Loucy (cell line): ENCODE measurements at regions not wholly inside any gene's neighbourhood (a gene's known extent, or its start where the extent isn't known, plus 50 kb on each side); places are given as distances from the start of the nearest gene placed in this dataset.

Experiments used
- H2AFZ ChIP-seq: fragments of 200-600 bp; sonication (generic); 2 replicates; pipeline ENCODE4 v1.6.0; 2016; ENCODE audit warnings: antibody characterized with exemption, mild to moderate bottlenecking, low read length, moderate library complexity
- H3F3A ChIP-seq: fragments of 200-600 bp; 2 replicates; pipeline ENCODE4 v1.6.0; 2016; ENCODE audit warnings: antibody characterized with exemption, low read depth, mild to moderate bottlenecking
- H3K27me3 ChIP-seq: fragments of 200-600 bp; sonication (generic); 2 replicates; pipeline ENCODE4 v1.6.1; 2014; ENCODE audit warnings: low read length, mild to moderate bottlenecking; ENCODE audit not compliant: insufficient read depth, poor library complexity, severe bottlenecking
- H3K36me3 ChIP-seq: fragments of 200-600 bp; sonication (generic); 2 replicates; pipeline ENCODE4 v1.6.1; 2016; ENCODE audit warnings: low read length; ENCODE audit not compliant: insufficient read depth
- H3K4me1 ChIP-seq: fragments of 200-600 bp; sonication (generic); 2 replicates; pipeline ENCODE4 v1.5.1; 2014; ENCODE audit warnings: low read length, mild to moderate bottlenecking; ENCODE audit not compliant: insufficient read depth, poor library complexity, severe bottlenecking
- H3K4me2 ChIP-seq: fragments of 200-600 bp; sonication (generic); 2 replicates; pipeline ENCODE4 v1.6.0; 2014; ENCODE audit warnings: antibody characterized with exemption, low read length, low read depth, mild to moderate bottlenecking; ENCODE audit not compliant: poor library complexity, severe bottlenecking
- H3K4me3 ChIP-seq: fragments of 200-600 bp; sonication (generic); 2 replicates; pipeline ENCODE4 v1.5.1; 2014; ENCODE audit warnings: low read length, mild to moderate bottlenecking, mixed read lengths; ENCODE audit not compliant: poor library complexity, severe bottlenecking
- H3K79me2 ChIP-seq: fragments of 200-600 bp; sonication (generic); 2 replicates; pipeline ENCODE4 v1.6.1; 2014; ENCODE audit warnings: low read length; ENCODE audit not compliant: insufficient read depth
- H3K9ac ChIP-seq: fragments of 200-600 bp; sonication (generic); 2 replicates; pipeline ENCODE4 v1.6.0; 2014; ENCODE audit warnings: mild to moderate bottlenecking, low read depth, low read length, moderate library complexity; ENCODE audit not compliant: poor library complexity, severe bottlenecking
- H3K9me2 ChIP-seq: fragments of 200-600 bp; sonication (generic); replicated peaks from 2 replicates; pipeline ENCODE4 v1.6.1; 2016; ENCODE audit warnings: low read depth, low read length, mixed read lengths
- H3K9me3 ChIP-seq: fragments of 200-600 bp; sonication (generic); 2 replicates; pipeline ENCODE4 v1.6.1; 2014; ENCODE audit warnings: mild to moderate bottlenecking, antibody characterized with exemption, low read length, low read depth; ENCODE audit not compliant: insufficient read depth
- H4K20me1 ChIP-seq: fragments of 200-600 bp; sonication (generic); 2 replicates; pipeline ENCODE4 v1.6.0; 2014; ENCODE audit warnings: antibody characterized with exemption, low read length, mild to moderate bottlenecking; ENCODE audit not compliant: insufficient read depth, poor library complexity, severe bottlenecking
- CTCF ChIP-seq: fragments of 200-600 bp; sonication (generic); conservative IDR thresholded peaks from 2 replicates; pipeline ENCODE4 v1.5.1; 2014; ENCODE audit warnings: mild to moderate bottlenecking, antibody characterized with exemption, low read length
- EZH2phosphoT487 ChIP-seq: fragments of 200-600 bp; IDR thresholded peaks from 2 replicates; pipeline ENCODE4 v1.6.1; 2018; ENCODE audit warnings: antibody characterized with exemption, mild to moderate bottlenecking, moderate library complexity, borderline replicate concordance

- H3K4me1 ChIP-seq = no peaks in the 10 kb centered on the region
- no peak overlapping the region for H2AFZ ChIP-seq
- H4K20me1 ChIP-seq = no peaks in the 10 kb centered on the region
- no peak overlapping the region for H3K4me3 ChIP-seq
- H3K79me2 ChIP-seq = no peaks in the 10 kb centered on the region
- no peak for TF ChIP-seq EZH2phosphoT487
- no peak for TF ChIP-seq CTCF
- no peaks in the 10 kb centered on the region for H3K27me3 ChIP-seq
- no peaks in the 10 kb centered on the region for H3F3A ChIP-seq
- no peaks in the 10 kb centered on the region for H3K9me2 ChIP-seq
- H3K9me3 ChIP-seq = no peaks in the 10 kb centered on the region
- no peak overlapping the region for H3K4me2 ChIP-seq
- no peaks in the 10 kb centered on the region for H3K36me3 ChIP-seq
- no peak overlapping the region for H3K9ac ChIP-seq
Measured at GRCh38 chr14:76574416-76575095, 186.7 kb upstream of the VASH1 start.

- no peaks in the 10 kb centered on the region for H3K79me2 ChIP-seq
- no peaks in the 10 kb centered on the region for H4K20me1 ChIP-seq
- no peak for TF ChIP-seq CTCF
- no peak for TF ChIP-seq EZH2phosphoT487
- no peaks in the 10 kb centered on the region for H3F3A ChIP-seq
- no peak overlapping the region for H3K4me3 ChIP-seq
- H3K4me2 ChIP-seq = no peak overlapping the region
- no peaks in the 10 kb centered on the region for H3K9me3 ChIP-seq
- no peaks in the 10 kb centered on the region for H3K9me2 ChIP-seq
- no peak overlapping the region for H3K9ac ChIP-seq
- no peaks in the 10 kb centered on the region for H3K27me3 ChIP-seq
- H3K36me3 ChIP-seq = no peaks in the 10 kb centered on the region
- H3K4me1 ChIP-seq = no peaks in the 10 kb centered on the region
- H2AFZ ChIP-seq = no peak overlapping the region
Measured at GRCh38 chr14:76575108-76575507, 186.2 kb upstream of the VASH1 start.

- H3K4me1 ChIP-seq = no peaks in the 10 kb centered on the region
- no peaks in the 10 kb centered on the region for H3K36me3 ChIP-seq
- H3F3A ChIP-seq = no peaks in the 10 kb centered on the region
- H3K9me2 ChIP-seq = no peaks in the 10 kb centered on the region
- no peak overlapping the region for H3K9ac ChIP-seq
- no peaks in the 10 kb centered on the region for H3K9me3 ChIP-seq
- no peaks in the 10 kb centered on the region for H4K20me1 ChIP-seq
- H3K79me2 ChIP-seq = no peaks in the 10 kb centered on the region
- TF ChIP-seq CTCF (no peak), EZH2phosphoT487 (no peak)
- no peaks in the 10 kb centered on the region for H3K27me3 ChIP-seq
- no peak overlapping the region for H2AFZ ChIP-seq
- no peak overlapping the region for H3K4me2 ChIP-seq
- H3K4me3 ChIP-seq = no peak overlapping the region
Measured at GRCh38 chr14:76576047-76576741, 185.1 kb upstream of the VASH1 start.
